ENCODE measurements at regions not wholly inside any gene's neighbourhood (a gene's known extent, or its start where the extent isn't known, plus 50 kb on each side); places are given as distances from the start of the nearest gene placed in this dataset.
"Not testable (repeated sequence)": the region's sequence is repeated elsewhere in the genome, so short reads cannot be mapped to it uniquely, and the experiment has no call there.

DNA sequence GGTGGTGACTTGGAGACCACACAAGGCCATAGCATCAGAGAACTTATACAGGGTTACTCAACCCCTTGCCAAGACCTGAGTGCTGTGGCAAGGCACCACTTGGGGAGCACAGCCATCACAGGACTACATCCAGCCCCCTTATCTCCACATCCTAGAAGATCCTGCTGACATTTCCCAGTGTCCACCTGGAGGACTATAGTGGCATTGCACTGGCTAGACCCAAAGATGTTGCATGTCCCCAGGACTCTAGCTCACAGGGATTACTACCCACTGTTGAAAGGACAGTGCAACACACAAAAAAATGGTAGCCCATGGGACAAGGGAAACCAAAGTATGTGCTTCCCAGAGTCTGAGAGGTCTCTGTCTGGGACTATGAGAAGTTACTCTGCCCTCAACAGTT, 411.1 kb upstream of the NUDT12 start:
- H2AFZ ChIP-seq (ENCODE audit: low read length): no peak overlapping the region
- H3K4me1 ChIP-seq (ENCODE audit: insufficient read depth, low read length, poor library complexity, severe bottlenecking): no peaks in the 10 kb centered on the region
- no peak for DNase-seq (ENCODE audit: low spot score)
- H3K9me3 ChIP-seq (ENCODE audit: low read length): no peaks in the 10 kb centered on the region
- H3K27ac ChIP-seq (ENCODE audit: low read depth, low read length, poor library complexity, severe bottlenecking): no peak overlapping the region
- ChIA-PET POLR2A (no interaction called here), CTCF (ENCODE audit: unreplicated experiment) (no interaction called here)
- H3K36me3 ChIP-seq (ENCODE audit: insufficient read depth, low read length): no peaks in the 10 kb centered on the region
- H3K79me2 ChIP-seq (ENCODE audit: insufficient read depth, low read depth, low read length): no peaks in the 10 kb centered on the region
- H3K4me3 ChIP-seq (ENCODE audit: low read depth, low read length, poor library complexity, severe bottlenecking): no peak overlapping the region
- H3K9me2 ChIP-seq (ENCODE audit: insufficient read depth, low read length): no peaks in the 10 kb centered on the region
- BruUV-seq (replicated peaks): no TSS peak
- TF ChIP-seq, protein P1, sequence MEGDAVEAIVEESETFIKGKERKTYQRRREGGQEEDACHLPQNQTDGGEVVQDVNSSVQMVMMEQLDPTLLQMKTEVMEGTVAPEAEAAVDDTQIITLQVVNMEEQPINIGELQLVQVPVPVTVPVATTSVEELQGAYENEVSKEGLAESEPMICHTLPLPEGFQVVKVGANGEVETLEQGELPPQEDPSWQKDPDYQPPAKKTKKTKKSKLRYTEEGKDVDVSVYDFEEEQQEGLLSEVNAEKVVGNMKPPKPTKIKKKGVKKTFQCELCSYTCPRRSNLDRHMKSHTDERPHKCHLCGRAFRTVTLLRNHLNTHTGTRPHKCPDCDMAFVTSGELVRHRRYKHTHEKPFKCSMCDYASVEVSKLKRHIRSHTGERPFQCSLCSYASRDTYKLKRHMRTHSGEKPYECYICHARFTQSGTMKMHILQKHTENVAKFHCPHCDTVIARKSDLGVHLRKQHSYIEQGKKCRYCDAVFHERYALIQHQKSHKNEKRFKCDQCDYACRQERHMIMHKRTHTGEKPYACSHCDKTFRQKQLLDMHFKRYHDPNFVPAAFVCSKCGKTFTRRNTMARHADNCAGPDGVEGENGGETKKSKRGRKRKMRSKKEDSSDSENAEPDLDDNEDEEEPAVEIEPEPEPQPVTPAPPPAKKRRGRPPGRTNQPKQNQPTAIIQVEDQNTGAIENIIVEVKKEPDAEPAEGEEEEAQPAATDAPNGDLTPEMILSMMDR (conservative IDR thresholded peaks at IDR 0.05; ENCODE audit: low read length): no peak
- no peak for TF ChIP-seq EZH2phosphoT487 (IDR thresholded peaks at IDR 0.05; ENCODE audit: borderline replicate concordance, low read depth, low read length)
- no peaks in the 10 kb centered on the region for H4K20me1 ChIP-seq (ENCODE audit: insufficient read depth, low read length)
- intact Hi-C loops (cut with micrococcal nuclease; ENCODE audit: unreplicated experiment): no loop called here
- H3K4me2 ChIP-seq (ENCODE audit: low read length): no peak overlapping the region

DNA sequence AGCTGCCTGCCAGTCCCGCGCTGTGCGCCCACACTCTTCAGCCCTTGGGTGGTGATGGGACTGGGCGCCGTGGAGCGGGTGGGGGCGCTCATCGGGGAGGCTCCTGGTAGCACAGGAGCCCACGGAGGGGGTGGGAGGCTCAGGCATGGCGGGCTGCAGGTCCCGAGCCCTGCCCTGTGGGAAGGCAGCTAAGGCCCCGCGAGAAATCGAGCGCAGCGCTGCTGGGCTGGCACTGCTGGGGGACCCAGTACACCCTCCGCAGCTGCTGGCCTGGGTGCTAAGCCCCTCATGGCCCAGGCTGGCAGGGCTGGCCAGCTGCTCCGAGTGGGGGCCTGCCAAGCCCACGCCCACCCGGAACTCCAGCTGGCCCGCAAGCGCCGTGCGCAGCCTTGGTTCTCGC, 403.7 kb upstream of the NUDT12 start:
- H3K79me2 ChIP-seq (ENCODE audit: insufficient read depth, low read depth, low read length); H3K4me2 ChIP-seq (ENCODE audit: low read length); H3K9me3 ChIP-seq (ENCODE audit: low read length); DNase-seq (ENCODE audit: low spot score); POLR2A ChIA-PET; H3K27ac ChIP-seq (ENCODE audit: low read depth, low read length, poor library complexity, severe bottlenecking); BruUV-seq (replicated peaks); H2AFZ ChIP-seq (ENCODE audit: low read length); H3K36me3 ChIP-seq (ENCODE audit: insufficient read depth, low read length); H3K9me2 ChIP-seq (ENCODE audit: insufficient read depth, low read length); intact Hi-C loops (cut with micrococcal nuclease; ENCODE audit: unreplicated experiment); H4K20me1 ChIP-seq (ENCODE audit: insufficient read depth, low read length); H3K4me3 ChIP-seq (ENCODE audit: low read depth, low read length, poor library complexity, severe bottlenecking); CTCF ChIA-PET (ENCODE audit: unreplicated experiment); H3K4me1 ChIP-seq (ENCODE audit: insufficient read depth, low read length, poor library complexity, severe bottlenecking): not testable (repeated sequence)

DNA sequence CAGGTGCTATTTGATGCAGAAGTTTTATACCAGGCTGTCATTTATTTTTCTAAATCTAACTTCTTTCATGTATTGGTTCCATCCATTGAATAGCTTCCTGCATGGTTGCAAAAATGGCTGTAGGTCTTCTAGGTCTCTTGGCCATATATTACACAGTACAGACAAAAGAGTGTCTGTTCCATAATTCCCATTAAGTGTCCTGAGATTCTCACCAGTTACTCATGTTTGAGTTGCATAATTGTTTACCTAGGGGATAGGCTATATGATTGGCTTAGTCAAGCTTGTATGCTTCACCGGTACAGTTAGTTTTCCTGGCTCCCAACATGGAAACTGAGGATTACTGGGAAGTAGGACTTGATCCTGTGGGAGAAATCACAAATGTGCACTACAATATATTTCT, 399.4 kb upstream of the NUDT12 start:
- Histone ChIP-seq H3K79me2 (ENCODE audit: insufficient read depth, low read depth, low read length) (no peaks in the 10 kb centered on the region), H3K27ac (ENCODE audit: low read depth, low read length, poor library complexity, severe bottlenecking) (no peak overlapping the region), H4K20me1 (ENCODE audit: insufficient read depth, low read length) (no peaks in the 10 kb centered on the region), H3K9me2 (ENCODE audit: insufficient read depth, low read length) (no peaks in the 10 kb centered on the region), H2AFZ (ENCODE audit: low read length) (no peak overlapping the region), H3K4me2 (ENCODE audit: low read length) (no peak overlapping the region), H3K4me3 (ENCODE audit: low read depth, low read length, poor library complexity, severe bottlenecking) (no peak overlapping the region), H3K9me3 (ENCODE audit: low read length) (0 out of 2 replicates have a peak, but pooled peaks cover under 1% of the 10 kb centered on the region), H3K4me1 (ENCODE audit: insufficient read depth, low read length, poor library complexity, severe bottlenecking) (no peaks in the 10 kb centered on the region), H3K36me3 (ENCODE audit: insufficient read depth, low read length) (no peaks in the 10 kb centered on the region)
- DNase-seq (ENCODE audit: low spot score): no peak
- no peak for TF ChIP-seq EZH2phosphoT487 (IDR thresholded peaks at IDR 0.05; ENCODE audit: borderline replicate concordance, low read depth, low read length)
- TF ChIP-seq, protein P1 (conservative IDR thresholded peaks at IDR 0.05; ENCODE audit: low read length): no peak
- BruUV-seq (replicated peaks): no TSS peak
- ChIA-PET POLR2A (no interaction called here), CTCF (ENCODE audit: unreplicated experiment) (no interaction called here)
- intact Hi-C loops (cut with micrococcal nuclease; ENCODE audit: unreplicated experiment): no loop called here
